Hepatocyte (in vitro differentiated cells): ENCODE measurements at regions not wholly inside any gene's neighbourhood (a gene's known extent, or its start where the extent isn't known, plus 50 kb on each side); places are given as distances from the start of the nearest gene placed in this dataset.

Source experiments
- EZH2 ChIP-seq: fragments of 200-600 bp; sonication (generic); IDR thresholded peaks from 2 replicates; pipeline ENCODE4 v1.6.1; 2016; ENCODE audit warnings: antibody characterized with exemption, mild to moderate bottlenecking, borderline replicate concordance
- EZH2phosphoT487 ChIP-seq: fragments of 200-600 bp; sonication (generic); IDR thresholded peaks from one replicate; pipeline ENCODE4 v1.6.1; 2018; ENCODE audit warnings: antibody characterized with exemption, mild to moderate bottlenecking, low read depth, moderate library complexity; ENCODE audit not compliant: unreplicated experiment, severe bottlenecking
- TF ChIP-seq, protein P1 (sequence below): fragments of 200-600 bp; sonication (generic); IDR thresholded peaks from 2 replicates; pipeline ENCODE4 v1.5.1; 2016; ENCODE audit warnings: antibody characterized with exemption, mild to moderate bottlenecking; ENCODE audit not compliant: poor library complexity

DNA sequence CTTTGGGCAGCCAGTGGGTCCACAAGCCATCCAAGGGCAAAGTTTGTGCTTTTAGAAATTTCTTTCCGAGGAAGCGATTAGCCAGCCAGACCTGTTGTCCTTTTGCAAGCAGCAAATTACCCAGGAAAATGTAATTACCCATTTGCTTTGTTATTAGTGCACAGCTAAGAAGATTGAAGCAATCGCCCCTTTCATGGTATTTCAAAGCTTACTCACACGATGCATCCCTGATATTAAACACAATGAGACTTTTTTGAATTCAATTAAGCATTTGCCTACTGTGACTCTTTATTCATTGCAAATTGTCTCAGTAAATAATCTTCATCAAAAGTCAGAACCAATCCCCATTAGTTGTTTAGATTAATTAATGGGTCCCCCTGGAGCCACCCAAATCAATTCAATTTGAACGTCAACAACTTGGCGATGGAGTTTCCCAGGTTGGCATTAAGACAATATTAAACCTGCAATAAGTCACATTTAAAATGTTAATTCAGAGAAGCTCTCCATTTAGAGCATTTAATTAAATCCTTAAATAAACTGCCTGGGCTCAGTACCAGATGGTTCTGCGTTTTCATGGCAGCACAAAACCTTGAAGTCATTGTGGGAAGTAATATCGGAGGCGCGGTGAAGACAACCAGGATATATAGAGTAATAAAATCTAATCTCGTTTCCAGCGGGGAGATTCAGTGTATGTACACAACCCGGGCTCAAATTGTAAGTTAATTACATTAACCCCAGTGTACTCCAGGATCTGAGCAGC, 366.2 kb upstream of the TNRC6C start:
- TF ChIP-seq, protein P1, sequence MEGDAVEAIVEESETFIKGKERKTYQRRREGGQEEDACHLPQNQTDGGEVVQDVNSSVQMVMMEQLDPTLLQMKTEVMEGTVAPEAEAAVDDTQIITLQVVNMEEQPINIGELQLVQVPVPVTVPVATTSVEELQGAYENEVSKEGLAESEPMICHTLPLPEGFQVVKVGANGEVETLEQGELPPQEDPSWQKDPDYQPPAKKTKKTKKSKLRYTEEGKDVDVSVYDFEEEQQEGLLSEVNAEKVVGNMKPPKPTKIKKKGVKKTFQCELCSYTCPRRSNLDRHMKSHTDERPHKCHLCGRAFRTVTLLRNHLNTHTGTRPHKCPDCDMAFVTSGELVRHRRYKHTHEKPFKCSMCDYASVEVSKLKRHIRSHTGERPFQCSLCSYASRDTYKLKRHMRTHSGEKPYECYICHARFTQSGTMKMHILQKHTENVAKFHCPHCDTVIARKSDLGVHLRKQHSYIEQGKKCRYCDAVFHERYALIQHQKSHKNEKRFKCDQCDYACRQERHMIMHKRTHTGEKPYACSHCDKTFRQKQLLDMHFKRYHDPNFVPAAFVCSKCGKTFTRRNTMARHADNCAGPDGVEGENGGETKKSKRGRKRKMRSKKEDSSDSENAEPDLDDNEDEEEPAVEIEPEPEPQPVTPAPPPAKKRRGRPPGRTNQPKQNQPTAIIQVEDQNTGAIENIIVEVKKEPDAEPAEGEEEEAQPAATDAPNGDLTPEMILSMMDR = no peak
- TF ChIP-seq EZH2 (no peak), EZH2phosphoT487 (no peak)
